Left ventricle myocardium inferior (tissue), 1 donor: ENCODE measurements at regions not wholly inside any gene's neighbourhood (a gene's known extent, or its start where the extent isn't known, plus 50 kb on each side); places are given as distances from the start of the nearest gene placed in this dataset.

Experiments
- DNase-seq: peaks from one replicate; pipeline ENCODE4 v3.0.0-alpha.2; 2020
- H3K27ac ChIP-seq: fragments of 200-600 bp; replicated peaks from 2 replicates; pipeline ENCODE4 v1.8.0; 2021
- H3K27me3 ChIP-seq: fragments of 200-600 bp; 2 replicates; pipeline ENCODE4 v1.8.0; 2021; ENCODE audit warnings: low read depth
- H3K36me3 ChIP-seq: fragments of 200-600 bp; 2 replicates; pipeline ENCODE4 v1.8.0; 2021
- H3K4me1 ChIP-seq: fragments of 200-600 bp; 2 replicates; pipeline ENCODE4 v1.8.0; 2021
- H3K4me3 ChIP-seq: fragments of 200-600 bp; 2 replicates; pipeline ENCODE4 v1.8.0; 2021; ENCODE audit warnings: mild to moderate bottlenecking, moderate library complexity
- H3K9me3 ChIP-seq: fragments of 200-600 bp; replicated peaks from 2 replicates; pipeline ENCODE4 v1.8.0; 2021
- CTCF ChIP-seq: fragments of 200-600 bp; IDR thresholded peaks from 2 replicates; pipeline ENCODE4 v1.8.0; 2021; ENCODE audit warnings: antibody characterized with exemption, mild to moderate bottlenecking, borderline replicate concordance
- intact Hi-C: fragments of 100-400 bp; cut with micrococcal nuclease; formaldehyde crosslinking; loops from one replicate; pipeline ENCODE4 v1.11.0; 2022
- donor health status: DM: no; HTN: yes; CAD: no; lungs with severe emphysema.

DNA sequence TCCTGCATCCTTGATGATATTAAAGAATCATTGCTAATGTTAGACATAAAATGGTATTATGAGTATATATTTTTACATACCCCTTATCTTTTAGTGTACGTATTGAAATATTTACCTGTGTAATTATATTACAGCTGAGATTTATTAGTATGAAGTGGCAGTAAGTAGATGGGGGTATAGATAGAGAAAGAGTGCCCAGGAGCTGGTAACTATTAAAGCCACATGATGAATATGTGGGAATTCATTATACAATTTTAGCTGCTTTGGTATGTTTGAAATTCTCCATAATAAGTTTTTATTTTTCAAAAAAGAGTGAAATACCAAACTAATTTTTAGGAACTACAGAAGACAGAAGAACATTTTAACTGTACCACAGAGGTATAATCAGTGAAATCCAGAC, 339.0 kb downstream of the PLPP3 start:
- DNase-seq: no peak
- Histone ChIP-seq H3K27ac (no peak overlapping the region), H3K36me3 (no peaks in the 10 kb centered on the region), H3K9me3 (peaks cover 18% of the 10 kb centered on the region), H3K4me3 (no peak overlapping the region), H3K4me1 (no peaks in the 10 kb centered on the region), H3K27me3 (no peaks in the 10 kb centered on the region)
- TF ChIP-seq CTCF: no peak
- intact Hi-C loops: no loop called here

- intact Hi-C loops: no loop called here
- Histone ChIP-seq H3K27me3 (no peaks in the 10 kb centered on the region), H3K4me3 (no peak overlapping the region), H3K4me1 (no peaks in the 10 kb centered on the region), H3K36me3 (no peaks in the 10 kb centered on the region), H3K27ac (no peak overlapping the region), H3K9me3 (peaks cover 18% of the 10 kb centered on the region)
- no peak for DNase-seq
- no peak for TF ChIP-seq CTCF
These were observed 341.8 kb downstream of the PLPP3 start for GRCh38 chr1:56237491-56238064.

DNA sequence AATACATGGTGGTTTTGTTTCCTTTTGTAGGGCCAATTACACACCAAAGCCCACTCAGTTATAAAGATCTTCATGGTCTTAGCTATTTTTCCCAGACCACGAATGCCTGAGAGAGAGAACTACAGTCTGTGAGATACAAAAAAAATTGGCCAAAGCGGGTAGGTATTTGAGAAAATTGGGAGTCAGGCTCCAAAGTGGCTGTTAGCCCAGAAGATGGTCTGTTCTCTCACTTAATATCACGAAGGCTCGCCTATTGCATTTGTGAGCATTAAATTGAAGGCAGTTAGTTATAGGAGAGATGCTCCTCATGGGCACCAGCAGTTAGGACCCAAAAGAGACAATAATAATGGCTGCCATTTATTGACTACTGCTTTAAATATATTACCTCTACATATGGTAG, 342.7 kb downstream of the PLPP3 start:
- DNase-seq: no peak
- H3K36me3 ChIP-seq: no peaks in the 10 kb centered on the region
- no peak overlapping the region for H3K27ac ChIP-seq
- no peaks in the 10 kb centered on the region for H3K27me3 ChIP-seq
- no peak for TF ChIP-seq CTCF
- H3K4me1 ChIP-seq: no peaks in the 10 kb centered on the region
- peaks cover 10% of the 10 kb centered on the region for H3K9me3 ChIP-seq
- intact Hi-C loops: no loop called here
- H3K4me3 ChIP-seq: no peak overlapping the region

- intact Hi-C loops: no loop called here
These were observed 343.4 kb downstream of the PLPP3 start for GRCh38 chr1:56235909-56236510.

DNA sequence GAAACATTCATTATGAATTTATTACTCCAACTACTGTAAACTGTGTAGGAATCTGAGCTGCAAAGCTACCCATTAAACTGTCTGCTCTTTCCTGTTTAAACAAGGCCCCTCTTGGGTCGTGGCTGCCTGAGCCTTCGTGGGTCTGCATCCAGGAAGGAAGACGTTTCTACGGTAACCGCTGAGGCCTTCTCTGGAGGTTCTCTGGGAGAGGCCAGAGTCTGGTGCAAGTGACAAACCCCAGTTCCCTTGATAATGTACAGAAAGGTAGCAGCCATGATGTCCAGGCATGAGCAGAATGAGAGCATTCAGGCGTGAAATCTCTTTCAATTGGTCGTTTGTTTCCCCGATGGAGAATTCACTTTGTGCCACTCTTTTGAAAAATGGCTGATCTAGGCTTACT, 350.2 kb downstream of the PLPP3 start:
- no peak for TF ChIP-seq CTCF
- no peaks in the 10 kb centered on the region for H3K4me1 ChIP-seq
- no peak overlapping the region for H3K4me3 ChIP-seq
- H3K9me3 ChIP-seq: no peaks in the 10 kb centered on the region
- H3K27ac ChIP-seq: no peak overlapping the region
- no peaks in the 10 kb centered on the region for H3K36me3 ChIP-seq
- no peaks in the 10 kb centered on the region for H3K27me3 ChIP-seq
- intact Hi-C loops: no loop called here
- no peak for DNase-seq

More at GRCh38 chr1:56235909-56236510, 343.4 kb downstream of the PLPP3 start:
- no peaks in the 10 kb centered on the region for H3K27me3 ChIP-seq
- H3K9me3 ChIP-seq: peaks cover 3% of the 10 kb centered on the region
- no peaks in the 10 kb centered on the region for H3K36me3 ChIP-seq
- H3K27ac ChIP-seq: no peak overlapping the region
- TF ChIP-seq CTCF: no peak
- no peak for DNase-seq
- H3K4me3 ChIP-seq: no peak overlapping the region
- no peaks in the 10 kb centered on the region for H3K4me1 ChIP-seq
